ENCODE measurements at regions not wholly inside any gene's neighbourhood (a gene's known extent, or its start where the extent isn't known, plus 50 kb on each side); places are given as distances from the start of the nearest gene placed in this dataset.

- TF ChIP-seq, protein P1, sequence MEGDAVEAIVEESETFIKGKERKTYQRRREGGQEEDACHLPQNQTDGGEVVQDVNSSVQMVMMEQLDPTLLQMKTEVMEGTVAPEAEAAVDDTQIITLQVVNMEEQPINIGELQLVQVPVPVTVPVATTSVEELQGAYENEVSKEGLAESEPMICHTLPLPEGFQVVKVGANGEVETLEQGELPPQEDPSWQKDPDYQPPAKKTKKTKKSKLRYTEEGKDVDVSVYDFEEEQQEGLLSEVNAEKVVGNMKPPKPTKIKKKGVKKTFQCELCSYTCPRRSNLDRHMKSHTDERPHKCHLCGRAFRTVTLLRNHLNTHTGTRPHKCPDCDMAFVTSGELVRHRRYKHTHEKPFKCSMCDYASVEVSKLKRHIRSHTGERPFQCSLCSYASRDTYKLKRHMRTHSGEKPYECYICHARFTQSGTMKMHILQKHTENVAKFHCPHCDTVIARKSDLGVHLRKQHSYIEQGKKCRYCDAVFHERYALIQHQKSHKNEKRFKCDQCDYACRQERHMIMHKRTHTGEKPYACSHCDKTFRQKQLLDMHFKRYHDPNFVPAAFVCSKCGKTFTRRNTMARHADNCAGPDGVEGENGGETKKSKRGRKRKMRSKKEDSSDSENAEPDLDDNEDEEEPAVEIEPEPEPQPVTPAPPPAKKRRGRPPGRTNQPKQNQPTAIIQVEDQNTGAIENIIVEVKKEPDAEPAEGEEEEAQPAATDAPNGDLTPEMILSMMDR (IDR thresholded peaks at IDR 0.05): no peak
- TF ChIP-seq ZFX (IDR thresholded peaks at IDR 0.05; ENCODE audit: borderline replicate concordance): no peak
- H3K27ac ChIP-seq: no peak overlapping the region
These were observed 50.5 kb upstream of the CD99 start for GRCh38 chrX:2640436-2641150.

DNA sequence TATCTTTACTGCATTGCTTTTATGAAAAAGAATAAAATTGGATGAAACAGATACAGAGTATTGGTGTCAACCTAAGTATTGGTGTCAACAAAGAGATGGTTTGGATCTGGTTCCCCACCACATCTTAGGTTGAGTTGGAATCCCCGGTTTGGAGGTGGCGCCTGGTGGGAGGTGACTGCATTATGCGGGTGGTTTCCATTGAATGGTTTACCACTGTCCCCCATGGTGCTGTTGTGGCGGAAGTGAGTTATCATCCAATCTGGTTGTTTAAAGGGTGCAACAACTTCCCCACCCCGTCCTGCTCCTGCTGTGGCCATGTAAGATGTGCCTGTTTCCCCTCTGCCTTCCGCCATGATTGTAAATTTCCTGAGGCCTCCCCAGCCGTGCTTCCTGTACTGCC, 52.8 kb upstream of the CD99 start:
- no peak overlapping the region for H3K27ac ChIP-seq
- TF ChIP-seq ZFX (IDR thresholded peaks at IDR 0.05; ENCODE audit: borderline replicate concordance): no peak
- TF ChIP-seq, protein P1 (IDR thresholded peaks at IDR 0.05): no peak

DNA sequence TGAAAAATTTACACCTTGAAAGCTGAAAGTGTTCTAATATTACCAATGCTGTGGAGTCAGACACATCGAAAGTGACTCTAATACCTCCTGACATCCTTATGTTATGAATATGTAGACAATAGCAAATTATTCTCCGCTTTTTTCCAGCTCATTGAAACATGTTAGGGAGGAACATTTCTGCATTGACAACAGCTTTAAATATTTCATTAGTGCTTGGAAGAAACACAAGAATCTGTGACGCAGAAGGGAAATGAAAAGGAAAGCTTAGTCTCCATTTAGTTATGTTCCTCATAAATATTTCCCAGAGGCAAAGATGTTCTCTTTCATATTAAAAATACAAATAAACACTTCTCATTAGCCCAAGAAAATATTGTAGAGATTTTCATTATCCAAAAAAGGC, 55.8 kb upstream of the CD99 start:
- H3K27ac ChIP-seq: no peak overlapping the region
- TF ChIP-seq, protein P1 (IDR thresholded peaks at IDR 0.05): no peak
- no peak for TF ChIP-seq ZFX (IDR thresholded peaks at IDR 0.05; ENCODE audit: borderline replicate concordance)

- H3K27ac ChIP-seq: no peak overlapping the region
These were observed 58.3 kb upstream of the CD99 start for GRCh38 chrX:2632533-2633504.

GRCh38 chrX:2631743-2632532, 59.2 kb upstream of the CD99 start:
- TF ChIP-seq, protein P1 (IDR thresholded peaks at IDR 0.05): no peak
- no peak for TF ChIP-seq ZFX (IDR thresholded peaks at IDR 0.05; ENCODE audit: borderline replicate concordance)
- no peak overlapping the region for H3K27ac ChIP-seq

More at GRCh38 chrX:2632533-2633504, 58.3 kb upstream of the CD99 start:
- TF ChIP-seq, protein P1 (IDR thresholded peaks at IDR 0.05): no peak

DNA sequence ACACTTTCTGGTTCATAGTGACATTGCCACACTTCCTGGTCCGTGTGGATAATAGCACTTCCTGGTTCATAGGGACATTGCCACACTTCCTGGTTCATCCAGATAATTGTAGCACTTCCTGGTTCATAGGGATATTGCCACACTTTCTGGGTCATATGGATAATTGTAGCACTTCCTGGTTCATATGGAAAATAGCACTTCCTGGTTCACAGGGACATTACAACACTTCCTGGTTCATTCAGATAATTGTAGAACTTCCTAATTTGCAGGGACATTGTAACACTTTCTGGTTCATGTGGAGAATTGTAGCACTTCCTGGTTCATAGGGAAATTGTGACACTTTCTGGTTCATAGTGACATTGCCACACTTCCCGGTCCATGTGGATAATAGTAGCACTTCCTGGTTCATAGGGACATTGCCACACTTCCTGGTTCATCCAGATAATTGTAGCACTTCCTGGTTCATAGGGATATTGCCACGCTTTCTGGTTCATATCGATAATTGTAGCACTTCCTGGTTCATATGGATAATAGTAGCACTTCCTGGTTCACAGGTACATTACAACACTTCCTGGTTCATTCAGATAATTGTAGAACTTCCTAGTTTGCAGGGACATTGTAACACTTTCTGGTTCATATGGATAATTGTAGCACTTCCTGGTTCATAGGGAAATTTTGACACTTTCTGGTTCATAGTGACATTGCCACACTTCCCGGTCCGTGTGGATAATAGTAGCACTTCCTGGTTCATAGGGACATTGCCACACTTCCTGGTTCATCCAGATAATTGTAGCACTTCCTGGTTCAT, 60.0 kb upstream of the CD99 start:
- peak overlapping the region; percentile 81 for H3K27ac ChIP-seq

GRCh38 chrX:2630008-2630934, 60.8 kb upstream of the CD99 start:
- peak overlapping the region; percentile 81 for H3K27ac ChIP-seq
